ENCODE measurements at regions not wholly inside any gene's neighbourhood (a gene's known extent, or its start where the extent isn't known, plus 50 kb on each side); places are given as distances from the start of the nearest gene placed in this dataset.

GRCh38 chr19:34841780-34842179, 68.8 kb upstream of the ZNF599 start:
- H2AFZ ChIP-seq (ENCODE audit: low read length), result no peak overlapping the region
- H3K27ac ChIP-seq (ENCODE audit: insufficient read depth, low read length), result no peak overlapping the region
- no peak overlapping the region for H3K4me2 ChIP-seq (ENCODE audit: extremely low read depth, insufficient read depth, low read length)
- TF ChIP-seq EZH2 (IDR thresholded peaks at IDR 0.05; ENCODE audit: low read length, missing control alignments) (no peak), CTCF (conservative IDR thresholded peaks at IDR 0.05 in 1 of 2, IDR thresholded peaks at IDR 0.05 in 1 of 2; ENCODE audit: low read depth in 1 of 2, low read length in 2 of 2) (no peak)
- H3K9ac ChIP-seq (ENCODE audit: insufficient read depth, low read length), result no peak overlapping the region
- H3K9me3 ChIP-seq (ENCODE audit: control insufficient read depth, insufficient read depth, low read depth, low read length), result no peaks in the 10 kb centered on the region
- H3K4me1 ChIP-seq (ENCODE audit: control insufficient read depth, extremely low read depth, insufficient read depth, low read length), result no peaks in the 10 kb centered on the region
- H3K36me3 ChIP-seq (ENCODE audit: control insufficient read depth, insufficient read depth, low read length), result no peaks in the 10 kb centered on the region
- no peaks in the 10 kb centered on the region for H4K20me1 ChIP-seq (ENCODE audit: control insufficient read depth, extremely low read depth, insufficient read depth, low read length)
- no peaks in the 10 kb centered on the region for H3K27me3 ChIP-seq (ENCODE audit: control insufficient read depth, insufficient read depth, low read length)
- no peaks in the 10 kb centered on the region for H3K79me2 ChIP-seq (ENCODE audit: control insufficient read depth, insufficient read depth, low read length)
- no peak overlapping the region for H3K4me3 ChIP-seq (replicated peaks in 1 of 4; ENCODE audit: control extremely low read depth in 1 of 4, insufficient read depth in 1 of 4, low read depth in 3 of 4, low read length in 4 of 4)
- DNase-seq (ENCODE audit: low read depth in 2 of 2), result no peak

- Histone ChIP-seq H4K20me1 (ENCODE audit: control insufficient read depth, extremely low read depth, insufficient read depth, low read length) (no peaks in the 10 kb centered on the region), H3K79me2 (ENCODE audit: control insufficient read depth, insufficient read depth, low read length) (no peaks in the 10 kb centered on the region), H3K9me3 (ENCODE audit: control insufficient read depth, insufficient read depth, low read depth, low read length) (no peaks in the 10 kb centered on the region), H3K36me3 (ENCODE audit: control insufficient read depth, insufficient read depth, low read length) (no peaks in the 10 kb centered on the region), H3K27me3 (ENCODE audit: control insufficient read depth, insufficient read depth, low read length) (no peaks in the 10 kb centered on the region), H3K4me2 (ENCODE audit: extremely low read depth, insufficient read depth, low read length) (no peak overlapping the region), H2AFZ (ENCODE audit: low read length) (no peak overlapping the region), H3K9ac (ENCODE audit: insufficient read depth, low read length) (no peak overlapping the region), H3K4me3 (replicated peaks in 1 of 4; ENCODE audit: control extremely low read depth in 1 of 4, insufficient read depth in 1 of 4, low read depth in 3 of 4, low read length in 4 of 4) (no peak overlapping the region), H3K27ac (ENCODE audit: insufficient read depth, low read length) (no peak overlapping the region), H3K4me1 (ENCODE audit: control insufficient read depth, extremely low read depth, insufficient read depth, low read length) (no peaks in the 10 kb centered on the region)
- peak in 1 of 2 donors; percentile 1 for DNase-seq (ENCODE audit: low read depth in 2 of 2)
- peak; percentile 28 to 38 for TF ChIP-seq CTCF (conservative IDR thresholded peaks at IDR 0.05 in 1 of 2, IDR thresholded peaks at IDR 0.05 in 1 of 2; ENCODE audit: low read depth in 1 of 2, low read length in 2 of 2)
- TF ChIP-seq EZH2 (IDR thresholded peaks at IDR 0.05; ENCODE audit: low read length, missing control alignments), result no peak
These were observed 65.9 kb upstream of the ZNF599 start for GRCh38 chr19:34838753-34839431.

GRCh38 chr19:34838248-34838647, 65.2 kb upstream of the ZNF599 start:
- Histone ChIP-seq H2AFZ (ENCODE audit: low read length) (no peak overlapping the region), H3K4me3 (replicated peaks in 1 of 4; ENCODE audit: control extremely low read depth in 1 of 4, insufficient read depth in 1 of 4, low read depth in 3 of 4, low read length in 4 of 4) (no peak overlapping the region), H3K9ac (ENCODE audit: insufficient read depth, low read length) (no peak overlapping the region), H4K20me1 (ENCODE audit: control insufficient read depth, extremely low read depth, insufficient read depth, low read length) (no peaks in the 10 kb centered on the region), H3K9me3 (ENCODE audit: control insufficient read depth, insufficient read depth, low read depth, low read length) (no peaks in the 10 kb centered on the region), H3K79me2 (ENCODE audit: control insufficient read depth, insufficient read depth, low read length) (no peaks in the 10 kb centered on the region), H3K4me1 (ENCODE audit: control insufficient read depth, extremely low read depth, insufficient read depth, low read length) (no peaks in the 10 kb centered on the region), H3K27ac (ENCODE audit: insufficient read depth, low read length) (no peak overlapping the region), H3K36me3 (ENCODE audit: control insufficient read depth, insufficient read depth, low read length) (no peaks in the 10 kb centered on the region), H3K27me3 (ENCODE audit: control insufficient read depth, insufficient read depth, low read length) (no peaks in the 10 kb centered on the region), H3K4me2 (ENCODE audit: extremely low read depth, insufficient read depth, low read length) (no peak overlapping the region)
- TF ChIP-seq CTCF (conservative IDR thresholded peaks at IDR 0.05 in 1 of 2, IDR thresholded peaks at IDR 0.05 in 1 of 2; ENCODE audit: low read depth in 1 of 2, low read length in 2 of 2), result no peak
- TF ChIP-seq EZH2 (IDR thresholded peaks at IDR 0.05; ENCODE audit: low read length, missing control alignments), result no peak
- DNase-seq (ENCODE audit: low read depth in 2 of 2), result peak in 1 of 2 donors; percentile 2

Measured in fibroblast of lung (primary cell).